ENCODE measurements at regions not wholly inside any gene's neighbourhood (a gene's known extent, or its start where the extent isn't known, plus 50 kb on each side); places are given as distances from the start of the nearest gene placed in this dataset.

GRCh38 chr2:181149056-181149455, 168.7 kb downstream of the UBE2E3 start:
- DNase-seq (ENCODE audit: low read depth, low spot score), result no peak

- DNase-seq (ENCODE audit: low read depth, low spot score), result no peak
Observed at GRCh38 chr2:181152226-181152625, 171.8 kb downstream of the UBE2E3 start.

GRCh38 chr2:181152701-181153100, 172.3 kb downstream of the UBE2E3 start:
- DNase-seq (ENCODE audit: low read depth, low spot score), result no peak

GRCh38 chr2:181153886-181154285, 173.5 kb downstream of the UBE2E3 start:
- no peak for DNase-seq (ENCODE audit: low read depth, low spot score)

GRCh38 chr2:181157326-181157725, 176.9 kb downstream of the UBE2E3 start:
- no peak for DNase-seq (ENCODE audit: low read depth, low spot score)

- DNase-seq (ENCODE audit: low read depth, low spot score), result no peak
Observed at GRCh38 chr2:181158427-181158826, 178.0 kb downstream of the UBE2E3 start.

GRCh38 chr2:181161615-181162014, 181.2 kb downstream of the UBE2E3 start:
- DNase-seq (ENCODE audit: low read depth, low spot score), result no peak

GRCh38 chr2:181163139-181163538, 182.7 kb downstream of the UBE2E3 start:
- no peak for DNase-seq (ENCODE audit: low read depth, low spot score)

GRCh38 chr2:181163691-181164090, 183.3 kb downstream of the UBE2E3 start:
- no peak for DNase-seq (ENCODE audit: low read depth, low spot score)

GRCh38 chr2:181164699-181165098, 184.3 kb downstream of the UBE2E3 start:
- DNase-seq (ENCODE audit: low read depth, low spot score), result no peak

- no peak for DNase-seq (ENCODE audit: low read depth, low spot score)
Observed at GRCh38 chr2:181165199-181165868, 184.9 kb downstream of the UBE2E3 start.

- DNase-seq (ENCODE audit: low read depth, low spot score), result no peak
Observed at GRCh38 chr2:181169503-181169902, 189.1 kb downstream of the UBE2E3 start.

- no peak for DNase-seq (ENCODE audit: low read depth, low spot score)
Observed at GRCh38 chr2:181170256-181170655, 189.9 kb downstream of the UBE2E3 start.

- no peak for DNase-seq (ENCODE audit: low read depth, low spot score)
Observed at GRCh38 chr2:181172676-181173075, 192.3 kb downstream of the UBE2E3 start.

GRCh38 chr2:181174611-181175580, 194.5 kb downstream of the UBE2E3 start:
- DNase-seq (ENCODE audit: low read depth, low spot score), result no peak

- DNase-seq (ENCODE audit: low read depth, low spot score), result no peak
Observed at GRCh38 chr2:181176540-181176939, 196.1 kb downstream of the UBE2E3 start.

- no peak for DNase-seq (ENCODE audit: low read depth, low spot score)
Observed at GRCh38 chr2:181177376-181177775, 197.0 kb downstream of the UBE2E3 start.

- no peak for DNase-seq (ENCODE audit: low read depth, low spot score)
Observed at GRCh38 chr2:181178130-181178529, 197.7 kb downstream of the UBE2E3 start.

GRCh38 chr2:181178823-181179412, 198.5 kb downstream of the UBE2E3 start:
- peak; percentile 2 for DNase-seq (ENCODE audit: low read depth, low spot score)

- DNase-seq (ENCODE audit: low read depth, low spot score), result no peak
Observed at GRCh38 chr2:181183878-181184542, 203.6 kb downstream of the UBE2E3 start.

GRCh38 chr2:181185421-181185820, 205.0 kb downstream of the UBE2E3 start:
- no peak for DNase-seq (ENCODE audit: low read depth, low spot score)

GRCh38 chr2:181185948-181186347, 205.5 kb downstream of the UBE2E3 start:
- DNase-seq (ENCODE audit: low read depth, low spot score), result no peak
